ENCODE measurements at regions not wholly inside any gene's neighbourhood (a gene's known extent, or its start where the extent isn't known, plus 50 kb on each side); places are given as distances from the start of the nearest gene placed in this dataset.

- TF ChIP-seq CTCF (conservative IDR thresholded peaks at IDR 0.05) (no peak), ZFX (IDR thresholded peaks at IDR 0.05) (no peak)
These were observed 51.6 kb upstream of the THUMPD3 start for GRCh38 chr3:9311228-9311627.

All from C4-2B (cell line).